Caco-2 (cell line): ENCODE measurements at regions not wholly inside any gene's neighbourhood (a gene's known extent, or its start where the extent isn't known, plus 50 kb on each side); places are given as distances from the start of the nearest gene placed in this dataset.

Source experiments
- BruUV-seq: library from RNA; stranded (reverse); fragments of 400-500 nt; replicated peaks from 2 replicates; lab custom pipeline; 2021; lab: Mats Ljungman, UMichigan
- CTCF ChIA-PET: fragments of 300-600 bp; sonication (Branson Sonifier 250); formaldehyde crosslinking; loops from one replicate; lab custom pipeline; 2022; ENCODE audit warnings: antibody characterized with exemption; lab: Charles Lee
- POLR2A ChIA-PET: fragments of 300-600 bp; sonication (Branson Sonifier 250); formaldehyde crosslinking; loops from one replicate; lab custom pipeline; 2022; ENCODE audit warnings: antibody characterized with exemption; lab: Charles Lee
- DNase-seq, 2 experiments: peaks; one replicate each; pipeline versions ENCODE4 v3.0.0 to v3.0.0-alpha.2; 2020 to 2022
- H3K27me3 ChIP-seq: replicated peaks from 2 replicates; pipeline ENCODE4 v1.6.0; 2011; ENCODE audit warnings: low read length; ENCODE audit not compliant: control insufficient read depth, insufficient read depth
- H3K36me3 ChIP-seq: 2 replicates; pipeline ENCODE4 v1.5.1; 2011; ENCODE audit warnings: low read length; ENCODE audit not compliant: control insufficient read depth, insufficient read depth
- H3K4me1 ChIP-seq: fragments of 250-450 bp; sonication (Bioruptor Pico); 2 replicates; pipeline ENCODE4 v1.5.1; 2020; ENCODE audit warnings: mild to moderate bottlenecking
- H3K4me3 ChIP-seq: 2 replicates; pipeline ENCODE4 v1.5.1; 2011; ENCODE audit warnings: low read depth, mild to moderate bottlenecking, control low read depth, low read length
- H3K9me3 ChIP-seq: fragments of 250-450 bp; sonication (Bioruptor Pico); 2 replicates; pipeline ENCODE4 v1.5.1; 2020; ENCODE audit warnings: mild to moderate bottlenecking, moderate library complexity
- H3K27ac Mint-ChIP-seq: one replicate; pipeline ENCODE4 v1.8.0; 2022; ENCODE audit warnings: mixed read lengths; ENCODE audit not compliant: unreplicated experiment
- H3K27me3 Mint-ChIP-seq: one replicate; pipeline ENCODE4 v1.8.0; 2022; ENCODE audit warnings: mixed read lengths; ENCODE audit not compliant: insufficient read depth, unreplicated experiment
- H3K36me3 Mint-ChIP-seq: one replicate; pipeline ENCODE4 v1.8.0; 2022; ENCODE audit warnings: mild to moderate bottlenecking, mixed read lengths; ENCODE audit not compliant: insufficient read depth, unreplicated experiment
- H3K4me1 Mint-ChIP-seq: one replicate; pipeline ENCODE4 v1.8.0; 2022; ENCODE audit warnings: low read depth, mixed read lengths; ENCODE audit not compliant: unreplicated experiment
- H3K4me3 Mint-ChIP-seq: one replicate; pipeline ENCODE4 v1.8.0; 2022; ENCODE audit warnings: mild to moderate bottlenecking, moderate library complexity, mixed read lengths; ENCODE audit not compliant: unreplicated experiment
- H3K9me3 Mint-ChIP-seq: one replicate; pipeline ENCODE4 v1.8.0; 2022; ENCODE audit warnings: mixed read lengths; ENCODE audit not compliant: unreplicated experiment
- intact Hi-C: fragments of 100-400 bp; cut with micrococcal nuclease; formaldehyde crosslinking; loops from one replicate; pipeline ENCODE4 v1.10.0; 2022; ENCODE audit not compliant: unreplicated experiment
- TF ChIP-seq, protein P1 (sequence below), 2 experiments: fragments of 200-600 bp in 1 of 2; IDR thresholded peaks; 1 replicate in 1 of 2; 2 replicates in 1 of 2; pipeline versions ENCODE4 v1.5.1 to v1.8.0; 2011 to 2022; ENCODE audit warnings: antibody characterized with exemption in 1 of 2, control low read depth in 1 of 2, inconsistent platforms in 1 of 2, low read depth in 1 of 2, low read length in 1 of 2, mild to moderate bottlenecking in 1 of 2, moderate library complexity in 1 of 2; ENCODE audit not compliant: insufficient read depth in 1 of 2, severe bottlenecking in 1 of 2, unreplicated experiment in 1 of 2

DNA sequence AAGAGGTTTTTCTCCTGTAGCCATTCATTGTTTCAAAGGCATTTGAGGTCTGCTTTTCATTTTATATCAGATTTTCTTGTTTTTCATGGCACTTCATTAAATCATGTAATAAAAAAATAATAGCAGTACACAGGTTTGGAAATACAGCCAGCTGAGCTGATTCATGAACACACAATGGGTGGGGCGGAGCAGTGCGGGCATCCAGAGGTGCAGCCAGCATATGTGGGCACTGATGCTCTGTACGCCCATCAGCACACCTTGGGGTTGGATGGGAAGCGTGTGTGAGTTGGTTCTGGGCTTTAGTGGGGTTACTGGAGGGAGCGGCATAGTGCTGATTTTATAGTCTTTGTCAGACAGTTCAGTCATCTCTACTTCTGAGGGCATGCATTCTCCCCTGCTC lies 54.2 kb upstream of the IRX4 start:
- no peak for DNase-seq
- H3K4me3 Mint-ChIP-seq, result no peak overlapping the region
- no peaks in the 10 kb centered on the region for H3K36me3 Mint-ChIP-seq
- BruUV-seq, result no TSS peak
- Histone ChIP-seq H3K9me3 (no peaks in the 10 kb centered on the region), H3K4me1 (peaks cover 5% of the 10 kb centered on the region), H3K36me3 (no peaks in the 10 kb centered on the region), H3K27me3 (no peaks in the 10 kb centered on the region), H3K4me3 (no peak overlapping the region)
- ChIA-PET CTCF (no interaction called here), POLR2A (no interaction called here)
- TF ChIP-seq, protein P1, sequence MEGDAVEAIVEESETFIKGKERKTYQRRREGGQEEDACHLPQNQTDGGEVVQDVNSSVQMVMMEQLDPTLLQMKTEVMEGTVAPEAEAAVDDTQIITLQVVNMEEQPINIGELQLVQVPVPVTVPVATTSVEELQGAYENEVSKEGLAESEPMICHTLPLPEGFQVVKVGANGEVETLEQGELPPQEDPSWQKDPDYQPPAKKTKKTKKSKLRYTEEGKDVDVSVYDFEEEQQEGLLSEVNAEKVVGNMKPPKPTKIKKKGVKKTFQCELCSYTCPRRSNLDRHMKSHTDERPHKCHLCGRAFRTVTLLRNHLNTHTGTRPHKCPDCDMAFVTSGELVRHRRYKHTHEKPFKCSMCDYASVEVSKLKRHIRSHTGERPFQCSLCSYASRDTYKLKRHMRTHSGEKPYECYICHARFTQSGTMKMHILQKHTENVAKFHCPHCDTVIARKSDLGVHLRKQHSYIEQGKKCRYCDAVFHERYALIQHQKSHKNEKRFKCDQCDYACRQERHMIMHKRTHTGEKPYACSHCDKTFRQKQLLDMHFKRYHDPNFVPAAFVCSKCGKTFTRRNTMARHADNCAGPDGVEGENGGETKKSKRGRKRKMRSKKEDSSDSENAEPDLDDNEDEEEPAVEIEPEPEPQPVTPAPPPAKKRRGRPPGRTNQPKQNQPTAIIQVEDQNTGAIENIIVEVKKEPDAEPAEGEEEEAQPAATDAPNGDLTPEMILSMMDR (IDR thresholded peaks at IDR 0.05; ENCODE audit: insufficient read depth in 1 of 2, low read depth in 1 of 2, low read length in 1 of 2, severe bottlenecking in 1 of 2, unreplicated experiment in 1 of 2), result no peak
- H3K27me3 Mint-ChIP-seq, result no peaks in the 10 kb centered on the region
- peaks cover 9% of the 10 kb centered on the region for H3K4me1 Mint-ChIP-seq
- H3K9me3 Mint-ChIP-seq, result no peaks in the 10 kb centered on the region
- intact Hi-C loops, result no loop called here
- H3K27ac Mint-ChIP-seq, result no peak overlapping the region

DNA sequence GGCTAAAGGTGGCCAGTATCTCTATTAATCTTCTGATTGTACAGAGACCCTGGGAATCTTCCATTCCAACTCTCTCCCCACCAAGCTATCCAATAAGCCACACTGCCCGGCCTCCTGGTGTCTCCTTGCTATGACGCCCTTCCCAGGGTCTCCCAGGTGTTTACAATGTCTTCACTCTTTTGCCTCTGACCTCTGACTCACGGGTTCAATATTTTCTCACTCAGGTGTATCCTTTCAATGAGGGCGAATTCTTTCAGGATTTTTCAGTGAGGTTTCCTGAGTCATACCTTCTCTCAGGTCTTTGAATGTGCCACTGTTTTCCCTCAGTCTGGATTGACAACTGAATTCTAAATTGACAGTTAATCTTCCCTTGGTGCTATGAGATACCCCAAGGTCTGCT lies 53.7 kb upstream of the IRX4 start:
- BruUV-seq, result no TSS peak
- Mint-ChIP-seq H3K9me3 (no peaks in the 10 kb centered on the region), H3K27me3 (no peaks in the 10 kb centered on the region), H3K4me3 (no peak overlapping the region), H3K4me1 (peaks cover 9% of the 10 kb centered on the region), H3K36me3 (no peaks in the 10 kb centered on the region), H3K27ac (no peak overlapping the region)
- H3K36me3 ChIP-seq, result no peaks in the 10 kb centered on the region
- intact Hi-C loops, result no loop called here
- H3K4me1 ChIP-seq, result peaks cover 5% of the 10 kb centered on the region
- CTCF ChIA-PET, result no interaction called here
- DNase-seq, result no peak
- TF ChIP-seq, protein P1 (IDR thresholded peaks at IDR 0.05; ENCODE audit: insufficient read depth in 1 of 2, low read depth in 1 of 2, low read length in 1 of 2, severe bottlenecking in 1 of 2, unreplicated experiment in 1 of 2), result no peak
- no peaks in the 10 kb centered on the region for H3K9me3 ChIP-seq
- H3K27me3 ChIP-seq, result no peaks in the 10 kb centered on the region
- POLR2A ChIA-PET, result no interaction called here
- H3K4me3 ChIP-seq, result no peak overlapping the region

DNA sequence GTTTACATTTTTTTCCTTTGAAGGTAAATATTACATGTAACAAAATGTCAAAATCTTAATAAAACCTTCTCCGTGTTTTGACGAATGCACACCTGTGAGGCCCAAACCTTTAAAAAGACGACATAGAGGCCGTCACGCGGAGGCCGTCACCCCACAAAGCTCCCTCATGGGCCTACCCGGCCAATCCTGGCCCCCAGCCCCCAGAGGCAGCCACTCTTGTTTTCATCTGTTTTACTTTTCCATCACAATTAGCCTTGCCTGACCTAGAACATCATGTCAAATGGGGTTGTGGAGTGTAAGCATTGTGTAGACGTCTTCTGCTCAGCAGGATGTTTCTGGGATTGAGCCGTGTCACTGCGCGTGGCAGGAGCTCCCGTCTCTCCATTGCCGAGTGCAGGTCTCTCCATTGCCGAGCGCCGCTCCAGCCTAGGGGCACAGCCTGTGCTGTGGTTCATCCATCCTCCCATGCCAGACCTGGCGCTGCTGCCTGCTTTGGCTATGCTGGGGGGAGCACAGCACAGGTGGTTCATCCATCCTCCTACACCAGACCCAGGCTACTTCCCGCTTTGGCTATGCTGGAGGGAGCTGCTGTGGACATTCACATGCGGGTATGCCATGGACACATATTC lies 52.2 kb upstream of the IRX4 start:
- H3K9me3 ChIP-seq, result no peaks in the 10 kb centered on the region
- H3K27me3 ChIP-seq, result no peaks in the 10 kb centered on the region
- Mint-ChIP-seq H3K4me3 (no peak overlapping the region), H3K9me3 (no peaks in the 10 kb centered on the region), H3K4me1 (peaks cover 9% of the 10 kb centered on the region), H3K27me3 (no peaks in the 10 kb centered on the region), H3K27ac (no peak overlapping the region), H3K36me3 (no peaks in the 10 kb centered on the region)
- TF ChIP-seq, protein P1 (IDR thresholded peaks at IDR 0.05; ENCODE audit: insufficient read depth in 1 of 2, low read depth in 1 of 2, low read length in 1 of 2, severe bottlenecking in 1 of 2, unreplicated experiment in 1 of 2), result no peak
- ChIA-PET CTCF (interaction anchor here (0.6 kb wide), 1 partner anchor 50 kb away, joined by 3 read pairs; no protein-coding TSS in a partner anchor), POLR2A (no interaction called here)
- H3K4me1 ChIP-seq, result peaks cover 5% of the 10 kb centered on the region
- H3K36me3 ChIP-seq, result no peaks in the 10 kb centered on the region
- DNase-seq, result no peak
- BruUV-seq, result no TSS peak
- intact Hi-C loops, result no loop called here
- no peak overlapping the region for H3K4me3 ChIP-seq
